WTC11 (cell line): ENCODE measurements at regions not wholly inside any gene's neighbourhood (a gene's known extent, or its start where the extent isn't known, plus 50 kb on each side); places are given as distances from the start of the nearest gene placed in this dataset.

ENCODE experiments used
- ATAC-seq: fragments of 200-7000 bp; cut with Tn5 transposase; 2 replicates; pipeline ENCODE4 v1.10.0; 2021; ENCODE audit warnings: mild to moderate bottlenecking, moderate library complexity
- CTCF ChIA-PET: fragments of 300-600 bp; sonication (Branson Sonifier 250); formaldehyde crosslinking; loops from one replicate; lab custom pipeline; 2021; ENCODE audit warnings: antibody characterized with exemption; lab: Charles Lee
- POLR2A ChIA-PET: fragments of 350-600 bp; sonication (Branson Sonifier 250); formaldehyde crosslinking; loops from one replicate; lab custom pipeline; 2021; ENCODE audit warnings: antibody characterized with exemption; lab: Charles Lee
- DNase-seq: peaks from one replicate; pipeline ENCODE4 v3.0.0; 2021; ENCODE audit warnings: low spot score
- H3K27ac Mint-ChIP-seq: 2 replicates; pipeline ENCODE4 v1.8.0; 2021; ENCODE audit warnings: mixed read lengths
- H3K27me3 Mint-ChIP-seq: 2 replicates; pipeline ENCODE4 v1.8.0; 2021; ENCODE audit warnings: low read depth, mild to moderate bottlenecking, moderate library complexity, mixed read lengths
- H3K36me3 Mint-ChIP-seq: 2 replicates; pipeline ENCODE4 v1.8.0; 2021; ENCODE audit warnings: mixed read lengths
- H3K4me1 Mint-ChIP-seq: 2 replicates; pipeline ENCODE4 v1.8.0; 2022; ENCODE audit warnings: mixed read lengths
- H3K4me3 Mint-ChIP-seq: 2 replicates; pipeline ENCODE4 v1.8.0; 2021; ENCODE audit warnings: mild to moderate bottlenecking, moderate library complexity, mixed read lengths
- H3K9me3 Mint-ChIP-seq: 2 replicates; pipeline ENCODE4 v1.8.0; 2021; ENCODE audit warnings: mixed read lengths
- ATF1 ChIP-seq: sonication (generic); formaldehyde crosslinking; IDR thresholded peaks from 2 replicates; pipeline ENCODE4 v1.8.1; 2023; ENCODE audit warnings: mild to moderate bottlenecking, moderate library complexity, missing genetic modification reagents
- FOXP1 ChIP-seq: sonication (generic); formaldehyde crosslinking; IDR thresholded peaks from 2 replicates; pipeline ENCODE4 v1.8.0; 2022; ENCODE audit warnings: missing genetic modification reagents, mild to moderate bottlenecking, moderate library complexity, borderline replicate concordance
- GABPB1 ChIP-seq: sonication (generic); formaldehyde crosslinking; IDR thresholded peaks from 2 replicates; pipeline ENCODE4 v1.8.1; 2023; ENCODE audit warnings: mild to moderate bottlenecking, missing genetic modification reagents
- HMGXB4 ChIP-seq: sonication (generic); formaldehyde crosslinking; IDR thresholded peaks from 2 replicates; pipeline ENCODE4 v1.8.1; 2023; ENCODE audit warnings: mild to moderate bottlenecking, moderate library complexity, missing genetic modification reagents
- NFATC4 ChIP-seq: fragments of 250-450 bp; sonication (Bioruptor Pico); IDR thresholded peaks from 2 replicates; pipeline ENCODE4 v1.9.0; 2021; ENCODE audit warnings: mild to moderate bottlenecking
- SMAD4 ChIP-seq: sonication (generic); formaldehyde crosslinking; IDR thresholded peaks from 2 replicates; pipeline ENCODE4 v1.8.0; 2022; ENCODE audit warnings: mild to moderate bottlenecking, missing genetic modification reagents
- TEAD1 ChIP-seq: sonication (generic); formaldehyde crosslinking; IDR thresholded peaks from 2 replicates; pipeline ENCODE4 v1.8.0; 2022; ENCODE audit warnings: mild to moderate bottlenecking, missing genetic modification reagents
- ZBTB21 ChIP-seq: sonication (generic); formaldehyde crosslinking; IDR thresholded peaks from 2 replicates; pipeline ENCODE4 v1.8.1; 2023; ENCODE audit warnings: mild to moderate bottlenecking, missing genetic modification reagents, borderline replicate concordance
- ZNF232 ChIP-seq: sonication (generic); formaldehyde crosslinking; IDR thresholded peaks from 2 replicates; pipeline ENCODE4 v1.8.0; 2022; ENCODE audit warnings: mild to moderate bottlenecking, missing genetic modification reagents
- ZNF532 ChIP-seq: fragments of 250-450 bp; sonication (Bioruptor Pico); IDR thresholded peaks from 2 replicates; pipeline ENCODE4 v1.9.0; 2021; ENCODE audit warnings: mild to moderate bottlenecking, borderline replicate concordance
- TF ChIP-seq, protein P1 (sequence below): sonication (generic); formaldehyde crosslinking; conservative IDR thresholded peaks from 2 replicates; pipeline ENCODE4 v1.8.1; 2022; ENCODE audit warnings: mild to moderate bottlenecking, missing genetic modification reagents
- TF ChIP-seq, protein P2 (sequence below): fragments of 250-450 bp; sonication (Bioruptor Pico); IDR thresholded peaks from 2 replicates; pipeline ENCODE4 v1.9.0; 2021; ENCODE audit warnings: mild to moderate bottlenecking
- TF ChIP-seq, protein P3 (sequence below): sonication (generic); formaldehyde crosslinking; IDR thresholded peaks from 2 replicates; pipeline ENCODE4 v1.8.0; 2023; ENCODE audit warnings: missing genetic modification reagents, mild to moderate bottlenecking, borderline replicate concordance

- TF ChIP-seq, protein P1, sequence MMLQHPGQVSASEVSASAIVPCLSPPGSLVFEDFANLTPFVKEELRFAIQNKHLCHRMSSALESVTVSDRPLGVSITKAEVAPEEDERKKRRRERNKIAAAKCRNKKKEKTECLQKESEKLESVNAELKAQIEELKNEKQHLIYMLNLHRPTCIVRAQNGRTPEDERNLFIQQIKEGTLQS: no peak
- TF ChIP-seq ATF1 (CRISPR knock-in tag): no peak
- TF ChIP-seq, all 79 proteins: peak for 0
Measured at GRCh38 chr6:47126647-47127391, 84.7 kb upstream of the ADGRF1 start (continued).

- Mint-ChIP-seq H3K9me3 (no peaks in the 10 kb centered on the region), H3K4me1 (0 out of 2 replicates have a peak, but pooled peaks cover 4% of the 10 kb centered on the region)
- CTCF ChIA-PET: no interaction called here
Measured at GRCh38 chr6:47118611-47119010, 76.5 kb upstream of the ADGRF1 start.

DNA sequence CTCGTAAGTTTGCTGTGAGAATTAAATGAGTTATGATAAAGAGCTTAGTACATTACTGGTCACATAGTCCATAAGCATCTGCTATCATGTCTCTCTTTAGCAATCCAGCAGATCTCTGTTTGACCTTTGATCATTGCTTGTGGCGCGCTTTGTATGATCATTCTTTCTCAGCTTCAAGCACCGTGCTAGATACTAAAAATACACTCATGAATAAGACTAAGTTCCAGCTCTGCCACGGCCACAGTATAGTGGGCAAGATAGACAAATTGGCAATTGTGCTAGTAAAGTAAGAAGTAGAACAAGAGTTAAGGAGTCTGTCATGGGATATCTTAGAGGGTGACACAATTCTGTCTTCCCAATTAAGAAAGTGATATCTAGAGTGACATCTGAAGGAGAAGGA lies 75.2 kb upstream of the ADGRF1 start:
- no peaks in the 10 kb centered on the region for H3K27me3 Mint-ChIP-seq
- no peak for ATAC-seq
- POLR2A ChIA-PET: no interaction called here
- TF ChIP-seq TEAD1 (no peak), HMGXB4 (CRISPR knock-in tag) (no peak)
- TF ChIP-seq, protein P2, sequence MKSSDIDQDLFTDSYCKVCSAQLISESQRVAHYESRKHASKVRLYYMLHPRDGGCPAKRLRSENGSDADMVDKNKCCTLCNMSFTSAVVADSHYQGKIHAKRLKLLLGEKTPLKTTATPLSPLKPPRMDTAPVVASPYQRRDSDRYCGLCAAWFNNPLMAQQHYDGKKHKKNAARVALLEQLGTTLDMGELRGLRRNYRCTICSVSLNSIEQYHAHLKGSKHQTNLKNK (CRISPR knock-in tag): no peak
- TF ChIP-seq, all 79 proteins: peak for 0
- no peaks in the 10 kb centered on the region for H3K9me3 Mint-ChIP-seq
- no peak overlapping the region for H3K27ac Mint-ChIP-seq
- no peak overlapping the region for H3K4me3 Mint-ChIP-seq
- no peaks in the 10 kb centered on the region for H3K36me3 Mint-ChIP-seq
- 0 out of 2 replicates have a peak, but pooled peaks cover 4% of the 10 kb centered on the region for H3K4me1 Mint-ChIP-seq
- CTCF ChIA-PET: no interaction called here
- no peak for DNase-seq

More at GRCh38 chr6:47118611-47119010, 76.5 kb upstream of the ADGRF1 start:
- Mint-ChIP-seq H3K36me3 (no peaks in the 10 kb centered on the region), H3K27ac (no peak overlapping the region), H3K27me3 (no peaks in the 10 kb centered on the region), H3K4me3 (no peak overlapping the region)
- DNase-seq (no peak), ATAC-seq (no peak)
- POLR2A ChIA-PET: interaction anchor here (0.7 kb wide), 1 partner anchor 394 kb away, joined by 3 read pairs; no protein-coding TSS in a partner anchor
- TF ChIP-seq FOXP1 (CRISPR knock-in tag) (no peak), ZBTB21 (CRISPR knock-in tag) (no peak), GABPB1 (CRISPR knock-in tag) (no peak), ZNF532 (no peak)

DNA sequence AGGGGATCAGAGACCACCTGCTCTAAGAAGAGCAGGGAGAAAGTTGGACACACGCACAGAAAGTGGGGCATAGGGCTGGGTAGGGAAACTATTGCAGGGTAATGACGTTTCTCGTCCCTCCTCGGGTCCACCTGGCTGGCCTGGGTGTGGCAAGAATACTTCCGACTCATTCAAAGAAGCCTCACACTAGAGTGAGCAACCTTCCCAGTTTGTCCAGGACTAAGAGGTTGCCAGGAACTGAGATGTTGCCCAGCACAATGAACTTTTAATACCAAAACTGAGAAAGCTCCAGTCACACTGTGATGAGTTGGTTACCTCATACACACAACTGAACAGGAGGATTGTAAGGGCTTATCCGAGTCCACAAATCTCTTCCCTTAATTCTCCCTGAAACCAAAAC lies 74.5 kb upstream of the ADGRF1 start:
- Mint-ChIP-seq H3K9me3 (no peaks in the 10 kb centered on the region), H3K27ac (no peak overlapping the region)
- TF ChIP-seq ZNF532: no peak
- TF ChIP-seq ZNF232 (CRISPR knock-in tag): no peak
- TF ChIP-seq SMAD4 (CRISPR knock-in tag): no peak
- TF ChIP-seq, protein P3, sequence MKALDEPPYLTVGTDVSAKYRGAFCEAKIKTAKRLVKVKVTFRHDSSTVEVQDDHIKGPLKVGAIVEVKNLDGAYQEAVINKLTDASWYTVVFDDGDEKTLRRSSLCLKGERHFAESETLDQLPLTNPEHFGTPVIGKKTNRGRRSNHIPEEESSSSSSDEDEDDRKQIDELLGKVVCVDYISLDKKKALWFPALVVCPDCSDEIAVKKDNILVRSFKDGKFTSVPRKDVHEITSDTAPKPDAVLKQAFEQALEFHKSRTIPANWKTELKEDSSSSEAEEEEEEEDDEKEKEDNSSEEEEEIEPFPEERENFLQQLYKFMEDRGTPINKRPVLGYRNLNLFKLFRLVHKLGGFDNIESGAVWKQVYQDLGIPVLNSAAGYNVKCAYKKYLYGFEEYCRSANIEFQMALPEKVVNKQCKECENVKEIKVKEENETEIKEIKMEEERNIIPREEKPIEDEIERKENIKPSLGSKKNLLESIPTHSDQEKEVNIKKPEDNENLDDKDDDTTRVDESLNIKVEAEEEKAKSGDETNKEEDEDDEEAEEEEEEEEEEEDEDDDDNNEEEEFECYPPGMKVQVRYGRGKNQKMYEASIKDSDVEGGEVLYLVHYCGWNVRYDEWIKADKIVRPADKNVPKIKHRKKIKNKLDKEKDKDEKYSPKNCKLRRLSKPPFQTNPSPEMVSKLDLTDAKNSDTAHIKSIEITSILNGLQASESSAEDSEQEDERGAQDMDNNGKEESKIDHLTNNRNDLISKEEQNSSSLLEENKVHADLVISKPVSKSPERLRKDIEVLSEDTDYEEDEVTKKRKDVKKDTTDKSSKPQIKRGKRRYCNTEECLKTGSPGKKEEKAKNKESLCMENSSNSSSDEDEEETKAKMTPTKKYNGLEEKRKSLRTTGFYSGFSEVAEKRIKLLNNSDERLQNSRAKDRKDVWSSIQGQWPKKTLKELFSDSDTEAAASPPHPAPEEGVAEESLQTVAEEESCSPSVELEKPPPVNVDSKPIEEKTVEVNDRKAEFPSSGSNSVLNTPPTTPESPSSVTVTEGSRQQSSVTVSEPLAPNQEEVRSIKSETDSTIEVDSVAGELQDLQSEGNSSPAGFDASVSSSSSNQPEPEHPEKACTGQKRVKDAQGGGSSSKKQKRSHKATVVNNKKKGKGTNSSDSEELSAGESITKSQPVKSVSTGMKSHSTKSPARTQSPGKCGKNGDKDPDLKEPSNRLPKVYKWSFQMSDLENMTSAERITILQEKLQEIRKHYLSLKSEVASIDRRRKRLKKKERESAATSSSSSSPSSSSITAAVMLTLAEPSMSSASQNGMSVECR (CRISPR knock-in tag): no peak
- no peak for TF ChIP-seq NFATC4 (CRISPR knock-in tag)
- TF ChIP-seq ATF1 (CRISPR knock-in tag): no peak

More for the DNA sequence above, 74.5 kb upstream of the ADGRF1 start:
- Mint-ChIP-seq H3K27me3 (no peaks in the 10 kb centered on the region), H3K4me1 (peaks cover 10% of the 10 kb centered on the region), H3K36me3 (no peaks in the 10 kb centered on the region), H3K4me3 (no peak overlapping the region)
- DNase-seq: no peak
- ChIA-PET POLR2A (no interaction called here), CTCF (no interaction called here)
- ATAC-seq: no peak
